NCI-H748 (cell line): ENCODE measurements at regions not wholly inside any gene's neighbourhood (a gene's known extent, or its start where the extent isn't known, plus 50 kb on each side); places are given as distances from the start of the nearest gene placed in this dataset.
"Not testable (repeated sequence)": the region's sequence is repeated elsewhere in the genome, so short reads cannot be mapped to it uniquely, and the experiment has no call there.

Experiments
- DNase-seq: peaks from one replicate; lab custom pipeline; 2025; ENCODE audit not compliant: unreplicated experiment; lab: John Stamatoyannopoulos, UW

GRCh38 chr13:18240086-18240485 is 941.5 kb downstream of the TUBA3C start:
- DNase-seq: not testable (repeated sequence)

- DNase-seq: not testable (repeated sequence)
Observed at GRCh38 chr13:18238586-18238985, 943.0 kb downstream of the TUBA3C start.

DNA sequence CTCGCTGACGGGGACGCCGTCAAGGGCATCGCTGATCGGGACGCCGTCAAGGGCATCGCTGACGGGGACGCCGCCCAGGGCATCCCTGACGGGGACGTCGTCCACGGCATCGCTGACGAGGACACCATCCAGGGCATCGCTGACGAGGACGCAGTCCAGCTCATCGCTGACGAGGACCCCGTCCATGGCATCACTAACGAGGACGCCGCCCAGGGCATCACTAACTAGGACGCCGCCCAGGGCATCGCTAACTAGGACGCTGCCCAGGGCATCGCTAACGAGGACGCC is 945.2 kb downstream of the TUBA3C start:
- no peak for DNase-seq

DNA sequence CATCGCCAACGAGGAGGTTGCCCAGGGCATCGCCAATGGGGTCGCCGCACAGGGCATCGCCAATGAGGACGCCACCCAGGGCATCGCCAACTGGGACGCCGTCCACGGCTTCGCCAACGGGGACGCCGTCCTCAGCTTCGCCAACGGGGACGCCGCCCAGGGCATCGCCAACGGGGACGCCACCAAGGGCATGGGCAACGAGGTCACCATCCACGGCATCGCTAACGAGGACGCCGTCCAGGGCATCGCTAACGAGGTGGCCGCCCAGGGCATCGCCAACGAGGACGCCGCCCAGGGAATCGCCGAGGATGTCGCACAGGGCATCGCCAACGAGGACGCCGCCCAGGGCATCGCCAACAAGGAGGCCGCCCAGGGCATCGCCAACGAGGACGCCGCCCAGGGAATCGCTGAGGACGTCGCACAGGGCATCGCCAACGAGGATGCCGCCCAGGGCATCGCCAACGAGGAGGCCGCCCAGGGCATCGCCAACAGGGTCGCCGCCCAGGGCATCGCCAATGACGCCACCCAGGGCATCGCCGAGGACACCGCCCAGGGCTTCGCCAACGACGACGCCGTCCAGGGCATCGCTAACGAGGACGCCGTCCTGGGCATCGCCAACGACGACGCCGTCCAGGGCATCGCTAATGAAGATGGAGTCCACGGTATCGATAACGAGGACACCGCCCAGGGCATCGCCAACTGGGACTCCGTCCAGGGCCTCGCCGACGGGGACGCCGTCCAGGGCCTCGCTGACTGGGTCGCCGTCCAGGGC is 945.7 kb downstream of the TUBA3C start:
- DNase-seq: no peak

DNA sequence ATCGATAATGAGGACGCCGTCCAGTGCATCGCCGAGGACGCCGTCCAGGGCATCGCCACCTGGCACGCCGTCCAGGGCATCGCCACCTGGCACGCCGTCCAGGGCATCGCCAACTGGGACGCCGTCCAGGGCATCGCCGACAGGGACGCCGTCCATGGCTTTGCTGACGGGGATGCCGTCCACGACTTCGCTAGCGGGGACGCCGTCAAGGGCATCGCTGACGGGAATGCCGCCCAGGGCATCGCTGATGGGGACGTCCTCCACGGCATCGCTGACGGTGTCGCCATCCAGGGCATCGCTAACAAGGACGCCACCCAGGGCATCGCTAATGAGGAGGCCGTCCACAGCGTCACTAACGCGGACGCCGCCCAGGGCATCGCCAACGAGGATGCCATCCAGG is 946.5 kb downstream of the TUBA3C start:
- DNase-seq: no peak

- DNase-seq: not testable (repeated sequence)
Observed at GRCh38 chr13:18234451-18234850, 947.2 kb downstream of the TUBA3C start.

DNA sequence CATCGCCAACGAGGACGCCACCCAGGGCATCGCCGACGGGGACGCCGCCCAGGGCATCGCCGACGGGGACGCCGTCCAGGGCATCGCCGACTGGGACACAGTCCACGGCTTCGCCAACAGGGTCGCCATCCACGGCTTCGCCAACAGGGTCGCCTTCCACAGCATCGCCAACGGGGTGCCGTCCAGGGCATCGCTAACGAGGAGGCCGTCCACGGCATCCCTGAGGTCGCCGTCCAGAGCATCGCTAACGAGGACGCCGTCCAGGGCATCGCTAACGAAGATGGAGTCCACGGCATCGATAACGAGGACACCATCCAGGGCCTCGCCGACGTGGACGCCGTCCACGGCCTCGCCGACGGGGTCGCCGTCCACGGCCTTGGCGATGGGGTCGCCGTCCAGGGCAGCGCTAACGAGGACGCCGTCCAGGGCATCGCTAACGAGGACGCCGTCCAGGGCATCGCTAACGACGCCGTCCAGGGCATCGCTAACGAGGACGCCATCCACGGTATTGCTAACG is 947.8 kb downstream of the TUBA3C start:
- no peak for DNase-seq

DNA sequence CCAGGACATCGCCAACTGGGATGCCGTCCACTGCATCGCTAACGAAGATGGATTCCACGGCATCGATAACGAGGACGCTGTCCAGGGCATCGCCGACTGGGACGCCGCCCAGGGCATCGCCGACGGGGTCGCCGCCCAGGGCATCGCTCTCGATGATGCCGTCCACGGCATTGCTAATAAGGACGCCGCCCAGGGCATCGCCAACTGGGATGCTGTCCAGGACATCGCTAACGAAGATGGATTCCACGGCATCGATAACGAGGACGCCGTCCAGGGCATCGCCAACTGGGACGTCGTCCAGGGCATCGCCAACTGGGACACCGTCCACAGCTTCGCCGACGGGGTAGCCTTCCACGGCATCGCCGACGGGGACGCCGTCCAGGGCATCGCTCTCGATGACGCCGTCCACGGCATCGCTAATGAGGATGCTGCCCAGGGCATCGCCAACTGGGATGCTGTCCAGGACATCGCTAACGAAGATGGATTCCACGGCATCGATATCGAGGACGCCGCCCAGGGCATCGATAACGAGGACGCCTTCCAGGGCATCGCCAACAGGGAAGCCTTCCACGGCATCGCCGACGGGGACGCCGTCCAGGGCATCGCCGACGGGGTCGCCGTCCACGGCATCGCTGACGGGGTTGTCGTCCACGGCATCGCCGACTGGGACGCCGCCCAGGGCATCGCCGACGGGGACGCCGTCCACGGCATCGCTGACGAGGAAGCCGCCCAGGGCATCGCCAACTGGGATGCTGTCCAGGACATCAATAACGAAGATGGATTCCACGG is 948.4 kb downstream of the TUBA3C start:
- DNase-seq: no peak

DNA sequence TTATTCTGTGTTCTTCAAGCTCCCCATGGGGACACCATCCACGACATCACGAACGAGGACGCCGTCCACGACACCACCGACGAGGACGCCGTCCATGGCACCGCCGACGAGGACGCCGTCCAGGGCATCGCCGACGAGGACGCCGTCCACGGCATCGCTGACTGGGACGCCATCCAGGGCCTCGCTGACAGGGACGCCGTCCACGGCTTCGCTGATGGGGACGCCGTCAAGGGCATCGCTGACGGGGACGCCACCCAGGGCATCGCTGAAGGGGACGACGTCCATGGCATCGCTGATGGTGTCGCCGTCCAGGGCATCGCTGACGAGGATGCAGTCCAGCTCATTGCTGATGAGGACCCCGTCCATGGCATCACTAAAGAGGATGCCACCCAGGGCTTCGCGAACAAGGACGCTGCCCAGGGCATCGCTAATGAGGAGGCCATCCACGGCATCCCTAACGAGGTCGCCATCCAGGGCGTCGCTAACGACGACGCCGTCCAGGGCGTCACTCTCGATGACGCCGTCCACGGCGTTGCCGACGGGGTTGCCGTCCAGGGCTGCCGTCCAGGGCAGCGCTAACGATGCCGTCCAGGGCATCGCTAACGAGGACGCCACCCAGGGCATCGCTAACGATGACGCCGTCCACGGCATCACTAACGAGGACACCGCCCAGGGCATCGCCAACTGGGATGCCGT is 949.2 kb downstream of the TUBA3C start:
- no peak for DNase-seq

DNA sequence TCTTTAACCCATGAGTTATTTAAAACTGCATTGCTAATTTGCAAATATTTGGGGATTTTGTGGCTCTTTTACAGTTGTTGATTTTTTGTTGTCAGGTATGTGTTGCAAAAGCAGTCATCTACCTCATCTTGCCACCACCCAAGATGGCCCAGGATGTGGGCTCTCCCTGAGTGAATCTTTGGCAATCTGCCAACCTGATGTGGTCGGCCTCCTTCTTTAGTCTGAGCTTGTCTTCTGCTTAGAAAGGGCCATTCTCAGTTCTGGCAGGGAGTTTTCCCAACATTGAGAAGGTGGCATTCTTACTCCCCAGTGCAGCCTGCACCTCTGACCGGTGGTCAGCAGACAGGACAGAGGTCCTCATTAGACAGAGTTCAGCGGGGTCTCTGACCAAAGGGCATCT is 957.2 kb downstream of the TUBA3C start:
- not testable (repeated sequence) for DNase-seq

- not testable (repeated sequence) for DNase-seq
Observed at GRCh38 chr13:18214689-18215088, 966.9 kb downstream of the TUBA3C start.

- not testable (repeated sequence) for DNase-seq
Observed at GRCh38 chr13:18213511-18213910, 968.1 kb downstream of the TUBA3C start.

- DNase-seq: no peak
Observed at GRCh38 chr13:18212873-18213272, 968.8 kb downstream of the TUBA3C start.

DNA sequence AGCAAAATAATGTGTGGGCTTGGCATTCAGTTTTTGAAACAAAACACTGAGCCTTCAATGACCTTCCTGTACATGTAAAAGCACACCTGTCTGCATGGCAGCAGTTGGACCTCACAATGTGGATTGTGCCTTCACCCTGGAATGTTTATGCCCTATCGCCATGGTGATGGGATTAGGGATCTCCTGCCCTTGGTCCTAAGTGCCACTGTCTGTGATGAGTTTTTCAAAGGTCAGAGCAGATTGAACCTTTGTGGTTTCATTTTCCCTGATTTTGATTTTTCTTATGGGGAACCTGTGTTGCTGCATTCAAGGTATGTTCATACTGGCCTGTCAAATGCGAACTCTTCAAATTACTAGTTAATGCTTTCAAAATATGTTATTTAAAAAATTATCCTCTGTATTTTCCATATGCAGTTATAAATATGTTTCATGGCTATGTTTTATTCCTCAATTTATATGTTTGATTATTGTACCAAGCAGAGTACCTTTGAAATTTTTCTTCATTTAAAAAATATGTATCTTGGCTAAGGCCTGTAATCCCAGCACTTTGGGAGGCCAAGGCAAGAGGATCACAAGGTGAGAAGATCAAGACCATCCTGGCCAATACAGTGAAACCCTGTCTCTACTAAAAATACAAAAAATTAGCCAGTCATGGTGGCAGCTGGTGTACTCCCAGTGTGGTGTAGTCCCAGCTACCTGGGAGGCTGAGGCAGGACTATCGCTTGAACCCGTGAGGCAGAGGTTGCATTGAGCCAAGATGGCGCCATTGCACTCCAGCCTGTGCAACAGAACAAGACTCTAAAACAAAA is 969.7 kb downstream of the TUBA3C start:
- not testable (repeated sequence) for DNase-seq

DNA sequence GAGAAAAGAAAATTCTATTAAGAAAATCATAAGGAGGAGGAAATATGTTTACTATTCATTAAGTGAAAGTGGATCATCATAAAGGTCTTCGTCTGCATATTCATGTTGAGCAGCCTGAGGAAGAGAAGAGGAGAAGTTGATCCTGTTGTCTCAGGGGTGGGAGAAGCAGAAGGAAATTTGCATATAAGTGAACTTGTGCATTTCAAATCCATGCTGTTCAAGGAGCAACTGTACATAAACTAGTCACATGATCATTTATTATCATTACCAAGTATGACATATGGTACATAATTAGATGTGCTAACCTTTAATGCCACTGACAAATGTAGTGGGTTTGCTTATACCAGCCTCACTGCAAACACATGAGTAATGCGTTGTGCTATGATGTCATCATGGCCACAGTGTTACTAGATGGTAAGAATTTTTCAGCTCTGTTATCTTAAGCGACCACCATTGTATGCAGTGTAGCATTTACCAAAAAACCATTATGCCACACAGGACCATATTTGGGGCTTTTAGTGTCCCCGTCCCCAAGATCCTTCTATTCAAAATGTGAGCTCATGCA is 976.9 kb downstream of the TUBA3C start:
- not testable (repeated sequence) for DNase-seq

- not testable (repeated sequence) for DNase-seq
Observed at GRCh38 chr13:18195365-18195678, 986.3 kb downstream of the TUBA3C start.

DNA sequence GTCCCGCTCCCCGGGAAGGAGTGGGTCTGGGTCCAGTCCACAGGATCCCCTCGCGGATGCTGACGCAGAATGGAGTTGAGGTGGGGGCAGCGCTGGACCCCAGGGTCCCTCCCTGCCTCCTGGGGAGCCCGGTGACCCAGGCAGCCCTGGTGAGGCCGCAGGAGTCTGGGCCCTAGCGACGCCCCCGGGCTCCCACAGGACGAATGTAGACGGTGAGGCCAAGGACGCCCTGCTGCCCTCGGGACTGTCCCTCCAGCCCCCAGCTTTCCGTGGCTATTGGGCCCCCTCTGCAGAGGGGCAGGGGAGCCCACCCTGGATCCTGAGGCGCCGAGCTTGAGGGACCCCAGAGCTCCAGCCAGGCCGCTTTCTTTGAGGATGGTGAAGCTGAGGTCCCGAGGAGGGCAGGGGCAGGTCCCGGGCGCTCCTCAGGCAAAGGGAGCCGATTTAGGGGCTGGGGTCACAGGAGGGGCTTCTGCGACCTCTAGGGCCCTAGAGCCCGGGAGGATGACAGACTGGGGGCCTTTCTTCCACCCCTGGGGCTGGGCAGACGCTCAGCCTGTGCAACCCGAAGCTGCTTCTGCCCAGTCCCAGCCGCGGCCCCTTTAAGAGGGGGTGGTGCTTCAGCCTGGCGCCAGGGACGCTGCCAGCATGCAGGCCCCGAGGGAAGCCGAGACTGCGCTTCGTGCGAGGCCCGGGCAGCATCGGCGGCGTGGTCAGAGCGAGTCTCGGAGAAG is 986.8 kb downstream of the TUBA3C start:
- not testable (repeated sequence) for DNase-seq

DNA sequence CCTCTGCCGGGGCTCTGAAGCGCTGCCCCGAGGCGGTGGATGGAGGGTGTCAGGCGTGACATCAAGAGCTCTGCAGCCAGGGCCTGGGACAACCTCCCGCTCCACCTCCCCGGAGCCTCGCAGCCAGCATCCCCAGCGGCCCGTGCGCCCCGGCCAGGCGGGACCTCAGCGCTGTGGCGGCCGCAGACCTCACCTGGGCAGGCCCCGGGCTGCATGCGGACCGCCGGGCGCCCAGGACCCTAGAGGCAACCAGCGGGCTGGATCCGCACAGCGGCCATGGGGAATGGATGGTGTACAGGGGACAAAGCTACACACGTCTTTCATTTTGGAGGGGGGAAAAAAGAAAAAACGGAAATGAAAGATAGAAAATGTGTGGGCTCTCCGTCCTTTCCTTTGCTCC is 987.5 kb downstream of the TUBA3C start:
- DNase-seq: not testable (repeated sequence)
